ENCODE measurements at regions not wholly inside any gene's neighbourhood (a gene's known extent, or its start where the extent isn't known, plus 50 kb on each side); places are given as distances from the start of the nearest gene placed in this dataset.

DNA sequence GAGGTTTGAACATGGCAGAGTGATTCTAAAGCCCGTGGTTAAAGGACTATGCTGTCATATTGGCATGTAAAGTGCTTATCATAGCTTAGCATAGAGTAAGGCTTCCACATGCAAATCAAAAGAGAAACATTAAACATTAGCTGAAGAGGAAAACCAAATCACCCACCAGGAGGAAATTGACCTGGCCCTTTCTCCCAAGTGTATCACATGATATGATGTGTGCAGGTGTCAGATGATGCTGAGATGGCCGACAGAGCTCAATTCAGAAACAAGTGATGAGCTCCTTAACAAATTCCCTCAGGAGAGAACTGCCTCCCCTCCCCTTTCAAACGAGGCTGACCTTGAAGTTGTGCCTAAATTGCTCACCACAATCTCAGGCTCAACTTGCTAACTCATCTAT lies 217.1 kb upstream of the BTG1 start:
- H3K9me3 Mint-ChIP-seq, result no peaks in the 10 kb centered on the region
- no peak overlapping the region for H3K4me3 Mint-ChIP-seq
- DNase-seq, result no peak
- H3K27ac Mint-ChIP-seq, result no peak overlapping the region
- H3K4me1 Mint-ChIP-seq (ENCODE audit: low read depth), result peaks cover 31% of the 10 kb centered on the region
- H3K36me3 Mint-ChIP-seq (ENCODE audit: low read depth), result no peaks in the 10 kb centered on the region
- TF ChIP-seq, protein P1, sequence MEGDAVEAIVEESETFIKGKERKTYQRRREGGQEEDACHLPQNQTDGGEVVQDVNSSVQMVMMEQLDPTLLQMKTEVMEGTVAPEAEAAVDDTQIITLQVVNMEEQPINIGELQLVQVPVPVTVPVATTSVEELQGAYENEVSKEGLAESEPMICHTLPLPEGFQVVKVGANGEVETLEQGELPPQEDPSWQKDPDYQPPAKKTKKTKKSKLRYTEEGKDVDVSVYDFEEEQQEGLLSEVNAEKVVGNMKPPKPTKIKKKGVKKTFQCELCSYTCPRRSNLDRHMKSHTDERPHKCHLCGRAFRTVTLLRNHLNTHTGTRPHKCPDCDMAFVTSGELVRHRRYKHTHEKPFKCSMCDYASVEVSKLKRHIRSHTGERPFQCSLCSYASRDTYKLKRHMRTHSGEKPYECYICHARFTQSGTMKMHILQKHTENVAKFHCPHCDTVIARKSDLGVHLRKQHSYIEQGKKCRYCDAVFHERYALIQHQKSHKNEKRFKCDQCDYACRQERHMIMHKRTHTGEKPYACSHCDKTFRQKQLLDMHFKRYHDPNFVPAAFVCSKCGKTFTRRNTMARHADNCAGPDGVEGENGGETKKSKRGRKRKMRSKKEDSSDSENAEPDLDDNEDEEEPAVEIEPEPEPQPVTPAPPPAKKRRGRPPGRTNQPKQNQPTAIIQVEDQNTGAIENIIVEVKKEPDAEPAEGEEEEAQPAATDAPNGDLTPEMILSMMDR (IDR thresholded peaks at IDR 0.05), result no peak
- no peaks in the 10 kb centered on the region for H3K27me3 Mint-ChIP-seq (ENCODE audit: insufficient read depth)

- Mint-ChIP-seq H3K4me3 (no peak overlapping the region), H3K36me3 (ENCODE audit: low read depth) (no peaks in the 10 kb centered on the region), H3K4me1 (ENCODE audit: low read depth) (peaks cover 31% of the 10 kb centered on the region), H3K9me3 (no peaks in the 10 kb centered on the region), H3K27ac (no peak overlapping the region), H3K27me3 (ENCODE audit: insufficient read depth) (no peaks in the 10 kb centered on the region)
- no peak for DNase-seq
- TF ChIP-seq, protein P1 (IDR thresholded peaks at IDR 0.05), result no peak
These were observed 216.5 kb upstream of the BTG1 start for GRCh38 chr12:92362126-92362525.

DNA sequence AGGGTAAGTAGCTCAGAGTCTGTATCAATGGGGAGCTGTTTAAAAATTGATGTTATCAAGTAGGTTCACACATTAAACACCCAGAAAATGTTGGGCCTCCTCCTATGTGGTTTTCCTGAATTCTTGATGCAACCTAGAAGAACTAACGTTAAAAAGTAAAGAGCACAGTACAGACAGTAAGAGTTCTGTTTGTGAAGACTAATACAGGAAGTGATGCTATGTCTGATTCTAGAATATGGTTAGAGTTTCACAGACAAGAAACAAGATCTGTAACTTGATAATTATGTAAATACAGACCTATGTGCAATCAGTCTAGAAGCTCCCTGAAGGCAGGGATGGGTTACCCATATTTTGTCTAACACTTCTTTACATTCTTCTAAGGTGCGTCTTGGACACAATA lies 214.9 kb upstream of the BTG1 start:
- Mint-ChIP-seq H3K27me3 (ENCODE audit: insufficient read depth) (no peaks in the 10 kb centered on the region), H3K4me1 (ENCODE audit: low read depth) (peaks cover 31% of the 10 kb centered on the region), H3K4me3 (no peak overlapping the region), H3K9me3 (no peaks in the 10 kb centered on the region), H3K36me3 (ENCODE audit: low read depth) (no peaks in the 10 kb centered on the region), H3K27ac (no peak overlapping the region)
- TF ChIP-seq, protein P1 (IDR thresholded peaks at IDR 0.05), result no peak
- DNase-seq, result no peak

DNA sequence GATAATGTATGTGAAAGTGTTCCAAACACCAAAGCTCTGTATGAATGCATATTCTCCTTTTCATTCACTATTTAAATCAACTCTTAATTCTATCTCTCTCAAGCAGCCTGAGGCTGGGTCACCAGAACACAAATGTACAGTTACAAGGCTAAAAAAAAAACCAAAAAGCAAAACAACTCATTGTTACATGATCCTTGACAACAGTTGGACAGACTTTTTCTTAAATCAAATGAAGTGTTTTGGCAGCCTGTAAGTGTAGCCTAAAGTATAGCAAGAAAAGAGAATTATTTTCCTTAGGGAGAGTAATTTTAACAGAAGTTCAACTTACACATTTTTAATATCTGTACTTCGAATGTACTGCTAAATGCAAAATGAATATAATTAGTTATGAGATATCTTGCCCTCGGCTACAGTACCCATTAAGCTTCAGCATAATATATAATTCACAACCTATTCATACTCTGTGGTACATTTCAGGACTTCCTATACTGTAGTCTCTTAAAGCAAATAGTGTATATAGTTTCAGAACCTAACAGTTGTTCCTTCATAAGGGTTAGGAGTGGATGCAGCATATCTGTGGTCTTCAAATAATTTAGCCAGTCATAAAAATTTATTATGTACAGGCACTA lies 214.0 kb upstream of the BTG1 start:
- TF ChIP-seq, protein P1 (IDR thresholded peaks at IDR 0.05), result no peak
- Mint-ChIP-seq H3K4me1 (ENCODE audit: low read depth) (peaks cover 29% of the 10 kb centered on the region), H3K27ac (no peak overlapping the region), H3K36me3 (ENCODE audit: low read depth) (no peaks in the 10 kb centered on the region), H3K9me3 (no peaks in the 10 kb centered on the region), H3K4me3 (no peak overlapping the region), H3K27me3 (ENCODE audit: insufficient read depth) (no peaks in the 10 kb centered on the region)
- DNase-seq, result no peak

- no peaks in the 10 kb centered on the region for H3K36me3 Mint-ChIP-seq (ENCODE audit: low read depth)
- TF ChIP-seq, protein P1 (IDR thresholded peaks at IDR 0.05), result no peak
- H3K9me3 Mint-ChIP-seq, result no peaks in the 10 kb centered on the region
- H3K27me3 Mint-ChIP-seq (ENCODE audit: insufficient read depth), result no peaks in the 10 kb centered on the region
- no peak overlapping the region for H3K27ac Mint-ChIP-seq
- no peak overlapping the region for H3K4me3 Mint-ChIP-seq
- peaks cover 10% of the 10 kb centered on the region for H3K4me1 Mint-ChIP-seq (ENCODE audit: low read depth)
- no peak for DNase-seq
These were observed 212.1 kb upstream of the BTG1 start for GRCh38 chr12:92357584-92358261.

Data from HFFc6 (cell line).